HFFc6 (cell line): ENCODE measurements at regions not wholly inside any gene's neighbourhood (a gene's known extent, or its start where the extent isn't known, plus 50 kb on each side); places are given as distances from the start of the nearest gene placed in this dataset.

Experiments used
- DNase-seq: peaks from one replicate; pipeline ENCODE4 v3.0.0-alpha.2; 2018
- H3K27ac Mint-ChIP-seq: 2 replicates; pipeline ENCODE4 v1.8.0; 2020; ENCODE audit warnings: mild to moderate bottlenecking, mixed read lengths
- H3K27me3 Mint-ChIP-seq: 2 replicates; pipeline ENCODE4 v1.8.0; 2021; ENCODE audit warnings: mild to moderate bottlenecking, moderate library complexity, mixed read lengths; ENCODE audit not compliant: insufficient read depth
- H3K36me3 Mint-ChIP-seq: 2 replicates; pipeline ENCODE4 v1.8.0; 2021; ENCODE audit warnings: low read depth, mixed read lengths
- H3K4me1 Mint-ChIP-seq: 2 replicates; pipeline ENCODE4 v1.8.0; 2020; ENCODE audit warnings: low read depth, mixed read lengths
- H3K4me3 Mint-ChIP-seq: 2 replicates; pipeline ENCODE4 v1.8.0; 2020; ENCODE audit warnings: mild to moderate bottlenecking, moderate library complexity, mixed read lengths
- H3K9me3 Mint-ChIP-seq: 2 replicates; pipeline ENCODE4 v1.8.0; 2020; ENCODE audit warnings: mild to moderate bottlenecking, mixed read lengths
- CTCF ChIP-seq: fragments of 200-600 bp; sonication (generic); IDR thresholded peaks from 2 replicates; pipeline ENCODE4 v1.5.0; 2021; ENCODE audit warnings: antibody characterized with exemption, mild to moderate bottlenecking

DNA sequence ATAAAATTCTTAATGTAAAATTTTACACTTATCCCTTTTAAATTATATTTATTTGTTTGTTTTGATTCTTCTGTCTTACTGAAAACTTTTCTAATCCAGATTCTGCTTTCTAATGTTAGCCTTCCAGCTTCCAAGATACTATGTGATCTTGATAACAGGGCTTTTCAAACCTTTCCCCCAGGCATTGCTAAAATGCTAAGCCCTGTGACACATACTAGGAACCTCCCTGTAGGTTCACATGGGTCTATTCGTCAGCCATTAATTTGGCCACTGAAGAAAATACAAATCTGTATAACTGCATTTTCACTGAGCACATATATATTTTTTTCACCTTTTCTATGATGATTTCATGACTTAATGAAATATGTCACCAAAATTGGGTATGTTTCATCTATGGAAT, 92.8 kb upstream of the MAP4K3 start:
- Mint-ChIP-seq H3K27me3 (no peaks in the 10 kb centered on the region; the same call in 1 of the 2 replicates), H3K4me3 (no peak overlapping the region), H3K36me3 (no peaks in the 10 kb centered on the region), H3K27ac (peak overlapping the region; percentile 80), H3K4me1 (peaks cover 59% of the 10 kb centered on the region), H3K9me3 (no peaks in the 10 kb centered on the region)
- DNase-seq = no peak
- no peak for TF ChIP-seq CTCF

DNA sequence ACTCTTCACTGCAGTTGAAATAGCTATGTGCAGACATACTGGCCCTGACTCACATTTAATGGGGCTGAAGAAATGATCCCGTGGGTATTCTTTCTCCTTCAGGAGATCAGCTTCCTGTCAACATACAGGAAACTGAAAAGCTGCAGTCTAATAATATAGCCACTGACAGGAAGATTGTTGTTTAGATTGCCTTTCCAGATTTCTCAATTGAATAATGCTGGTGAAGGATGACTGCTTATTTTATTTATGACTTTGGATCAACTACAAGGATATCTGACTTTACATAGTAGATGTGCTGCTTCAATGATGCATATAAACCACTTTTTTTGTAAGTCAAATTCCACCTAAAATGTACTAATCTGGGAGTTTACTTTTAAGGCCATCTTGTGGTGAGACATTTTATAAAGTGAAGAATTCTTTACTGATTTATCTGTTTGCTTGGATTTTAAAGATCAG, 93.4 kb upstream of the MAP4K3 start:
- H3K27ac Mint-ChIP-seq = peak overlapping the region; percentile 80
- DNase-seq = peak; percentile 79
- H3K36me3 Mint-ChIP-seq = no peaks in the 10 kb centered on the region
- H3K27me3 Mint-ChIP-seq = no peaks in the 10 kb centered on the region; the same call in 1 of the 2 replicates
- TF ChIP-seq CTCF = peak; percentile 62
- no peak overlapping the region for H3K4me3 Mint-ChIP-seq
- peaks cover 61% of the 10 kb centered on the region for H3K4me1 Mint-ChIP-seq
- no peaks in the 10 kb centered on the region for H3K9me3 Mint-ChIP-seq

DNA sequence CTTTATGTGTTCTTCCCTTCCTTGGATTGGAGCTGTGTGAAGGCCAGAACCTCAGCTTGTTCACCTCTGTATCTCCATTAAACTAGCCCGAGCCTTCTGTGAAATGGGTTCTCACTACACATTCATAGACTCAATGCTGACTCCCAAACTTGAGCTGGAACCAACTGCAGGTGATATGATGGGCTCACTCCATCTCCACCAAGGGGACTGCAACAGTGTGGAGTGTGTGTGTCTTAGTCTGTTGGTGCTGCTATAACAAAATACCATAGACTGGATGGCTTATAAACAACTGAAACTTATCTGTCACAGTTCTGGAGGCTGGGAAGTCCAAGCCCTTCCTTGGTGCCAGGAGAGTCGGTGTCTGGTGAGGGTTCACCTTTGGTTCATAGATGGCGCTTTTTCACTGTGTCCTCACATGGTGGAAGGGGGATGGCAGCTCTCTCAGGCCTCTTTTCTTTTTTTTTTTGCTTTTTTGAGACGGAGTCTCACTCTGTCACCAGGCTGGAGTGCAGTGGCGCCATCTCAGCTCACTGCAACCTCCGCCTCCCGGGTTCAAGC, 94.2 kb upstream of the MAP4K3 start:
- H3K27ac Mint-ChIP-seq = peak overlapping the region; percentile 80; the same call in 1 of the 2 replicates
- H3K9me3 Mint-ChIP-seq = no peaks in the 10 kb centered on the region
- H3K4me3 Mint-ChIP-seq = no peak overlapping the region
- H3K36me3 Mint-ChIP-seq = no peaks in the 10 kb centered on the region
- DNase-seq = no peak
- TF ChIP-seq CTCF = no peak
- peaks cover 59% of the 10 kb centered on the region for H3K4me1 Mint-ChIP-seq
- H3K27me3 Mint-ChIP-seq = no peaks in the 10 kb centered on the region; the same call in 1 of the 2 replicates

DNA sequence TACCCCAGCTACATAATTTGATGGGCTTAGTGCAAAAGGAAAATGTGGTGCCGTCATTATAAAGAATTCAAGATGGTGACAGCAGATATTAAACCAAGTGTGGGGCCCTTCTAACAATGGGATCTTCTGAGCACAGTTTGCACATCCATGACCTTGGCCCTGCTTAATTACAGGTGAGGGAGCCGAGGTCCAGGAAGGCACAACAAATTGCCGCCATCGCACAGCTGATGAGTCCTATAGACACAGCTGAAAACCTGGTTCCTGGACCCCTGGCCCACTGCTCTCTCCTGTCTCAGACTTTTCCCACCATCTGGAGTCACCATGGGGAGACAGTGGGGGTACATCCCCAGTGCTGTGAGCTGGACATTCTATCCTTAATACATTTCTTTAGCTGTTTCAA, 95.8 kb upstream of the MAP4K3 start:
- no peak for DNase-seq
- no peak overlapping the region for H3K4me3 Mint-ChIP-seq
- H3K27me3 Mint-ChIP-seq = no peaks in the 10 kb centered on the region
- TF ChIP-seq CTCF = no peak
- no peaks in the 10 kb centered on the region for H3K9me3 Mint-ChIP-seq
- H3K4me1 Mint-ChIP-seq = peaks cover 70% of the 10 kb centered on the region
- no peak overlapping the region for H3K27ac Mint-ChIP-seq
- 0 out of 2 replicates have a peak, but pooled peaks cover 1% of the 10 kb centered on the region for H3K36me3 Mint-ChIP-seq

DNA sequence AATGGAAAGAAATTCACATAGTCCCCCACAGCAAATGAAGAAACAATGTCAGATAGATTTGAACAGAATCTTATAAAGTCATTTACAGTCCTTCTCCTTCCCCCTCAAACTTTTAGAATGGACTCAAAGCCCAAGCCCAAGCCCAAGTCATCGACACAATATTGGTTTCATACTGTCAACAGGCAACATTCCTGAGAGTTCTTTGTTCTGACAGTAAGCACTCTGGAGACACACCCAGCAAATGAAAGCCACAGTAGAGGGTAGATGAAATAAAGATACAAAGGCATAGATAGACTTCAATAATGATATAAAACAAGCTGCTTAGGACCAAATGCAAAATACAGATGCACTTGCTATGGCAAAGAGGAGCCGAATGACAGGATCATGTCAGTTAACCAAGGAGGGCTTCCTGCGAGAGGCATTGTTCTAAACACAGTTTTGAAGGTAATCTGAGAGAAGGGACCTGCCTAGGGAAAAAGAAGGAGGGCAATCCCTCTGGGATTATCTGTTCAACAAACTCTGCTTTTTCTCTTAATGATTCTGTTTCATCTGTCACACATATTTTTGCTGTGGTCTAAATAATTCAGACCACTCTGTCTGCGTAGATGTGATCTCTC, 97.1 kb upstream of the MAP4K3 start:
- DNase-seq = no peak
- TF ChIP-seq CTCF = no peak
- H3K9me3 Mint-ChIP-seq = 0 out of 2 replicates have a peak, but pooled peaks cover 3% of the 10 kb centered on the region

More for the DNA sequence above, 97.1 kb upstream of the MAP4K3 start:
- H3K4me1 Mint-ChIP-seq = peaks cover 75% of the 10 kb centered on the region
- H3K27ac Mint-ChIP-seq = no peak overlapping the region; the same call in 1 of the 2 replicates
- H3K27me3 Mint-ChIP-seq = no peaks in the 10 kb centered on the region
- H3K4me3 Mint-ChIP-seq = peak overlapping the region; percentile 38
- peaks cover 11% of the 10 kb centered on the region for H3K36me3 Mint-ChIP-seq
